ENCODE measurements at regions not wholly inside any gene's neighbourhood (a gene's known extent, or its start where the extent isn't known, plus 50 kb on each side); places are given as distances from the start of the nearest gene placed in this dataset.

GRCh38 chr20:21573259-21573658, 59.4 kb upstream of the NKX2-2 start:
- H3K4me3 ChIP-seq (ENCODE audit: low read depth, low read length): no peak overlapping the region
- DNase-seq (ENCODE audit: low read depth, low spot score): no peak
- in situ Hi-C loops (cut with HindIII; ENCODE audit: low sequenced_read_pairs): no loop called here
- no peak for TF ChIP-seq CTCF (IDR thresholded peaks at IDR 0.05; ENCODE audit: low read depth, low read length)

- in situ Hi-C loops (cut with HindIII; ENCODE audit: low sequenced_read_pairs): no loop called here
- H3K4me3 ChIP-seq (ENCODE audit: low read depth, low read length): no peak overlapping the region
- DNase-seq (ENCODE audit: low read depth, low spot score): peak; percentile 1
- TF ChIP-seq CTCF (IDR thresholded peaks at IDR 0.05; ENCODE audit: low read depth, low read length): peak; percentile 80
Measured at GRCh38 chr20:21571841-21572690, 58.2 kb upstream of the NKX2-2 start.

GRCh38 chr20:21570285-21570992, 56.6 kb upstream of the NKX2-2 start:
- TF ChIP-seq CTCF (IDR thresholded peaks at IDR 0.05; ENCODE audit: low read depth, low read length): no peak
- no peak for DNase-seq (ENCODE audit: low read depth, low spot score)
- no peak overlapping the region for H3K4me3 ChIP-seq (ENCODE audit: low read depth, low read length)
- in situ Hi-C loops (cut with HindIII; ENCODE audit: low sequenced_read_pairs): no loop called here

- in situ Hi-C loops (cut with HindIII; ENCODE audit: low sequenced_read_pairs): no loop called here
- no peak for TF ChIP-seq CTCF (IDR thresholded peaks at IDR 0.05; ENCODE audit: low read depth, low read length)
- H3K4me3 ChIP-seq (ENCODE audit: low read depth, low read length): no peak overlapping the region
- no peak for DNase-seq (ENCODE audit: low read depth, low spot score)
Measured at GRCh38 chr20:21569586-21569985, 55.7 kb upstream of the NKX2-2 start.

- in situ Hi-C loops (cut with HindIII; ENCODE audit: low sequenced_read_pairs): no loop called here
- no peak for TF ChIP-seq CTCF (IDR thresholded peaks at IDR 0.05; ENCODE audit: low read depth, low read length)
- no peak for DNase-seq (ENCODE audit: low read depth, low spot score)
- H3K4me3 ChIP-seq (ENCODE audit: low read depth, low read length): no peak overlapping the region
Measured at GRCh38 chr20:21564127-21564773, 50.4 kb upstream of the NKX2-2 start.
